ENCODE measurements at regions not wholly inside any gene's neighbourhood (a gene's known extent, or its start where the extent isn't known, plus 50 kb on each side); places are given as distances from the start of the nearest gene placed in this dataset.

- no peak for TF ChIP-seq ELF4 (IDR thresholded peaks at IDR 0.05)
- TF ChIP-seq FOXK2 (IDR thresholded peaks at IDR 0.05), result no peak
- no peak for TF ChIP-seq FOXM1 (IDR thresholded peaks at IDR 0.05; ENCODE audit: borderline replicate concordance)
- TF ChIP-seq NFRKB (IDR thresholded peaks at IDR 0.05), result no peak
- no peak for TF ChIP-seq SP1 (IDR thresholded peaks at IDR 0.05)
- no peak for TF ChIP-seq FOXA1 (IDR thresholded peaks at IDR 0.05)
- TF ChIP-seq HDGF (IDR thresholded peaks at IDR 0.05; ENCODE audit: borderline replicate concordance), result no peak
- no peak for TF ChIP-seq L3MBTL2 (conservative IDR thresholded peaks at IDR 0.05)
- TF ChIP-seq ZNF384 (IDR thresholded peaks at IDR 0.05), result no peak
Observed at GRCh38 chr12:87814625-87815024, 214.6 kb downstream of the C12orf50 start.

Measured in HEK293T (cell line).